Kidney epithelial cell (primary cell): ENCODE measurements at regions not wholly inside any gene's neighbourhood (a gene's known extent, or its start where the extent isn't known, plus 50 kb on each side); places are given as distances from the start of the nearest gene placed in this dataset.

Source experiments
- DNase-seq: peaks from one replicate; pipeline ENCODE4 v3.0.0-alpha.2; 2010; ENCODE audit warnings: low read depth
- H3K27me3 ChIP-seq: 2 replicates; pipeline ENCODE4 v1.6.0; 2011; ENCODE audit warnings: low read length; ENCODE audit not compliant: control insufficient read depth, insufficient read depth
- H3K36me3 ChIP-seq: 2 replicates; pipeline ENCODE4 v1.5.1; 2011; ENCODE audit warnings: low read length; ENCODE audit not compliant: control insufficient read depth, insufficient read depth
- H3K4me3 ChIP-seq: 2 replicates; pipeline ENCODE4 v1.5.1; 2011; ENCODE audit warnings: low read depth, mild to moderate bottlenecking, control low read depth, low read length
- CTCF ChIP-seq: IDR thresholded peaks from 2 replicates; pipeline ENCODE4 v1.5.1; 2011; ENCODE audit warnings: mild to moderate bottlenecking, moderate library complexity, low read length, control low read depth, inconsistent platforms; ENCODE audit not compliant: insufficient read depth, poor library complexity, severe bottlenecking

GRCh38 chr2:151118269-151118668 is 143.4 kb downstream of the RBM43 start:
- Histone ChIP-seq H3K4me3 (no peak overlapping the region), H3K27me3 (no peaks in the 10 kb centered on the region), H3K36me3 (no peaks in the 10 kb centered on the region)
- TF ChIP-seq CTCF = no peak
- DNase-seq = no peak

GRCh38 chr2:151114874-151115273 is 146.8 kb downstream of the RBM43 start:
- TF ChIP-seq CTCF = no peak
- Histone ChIP-seq H3K4me3 (no peak overlapping the region), H3K36me3 (no peaks in the 10 kb centered on the region), H3K27me3 (no peaks in the 10 kb centered on the region)
- DNase-seq = no peak

GRCh38 chr2:151113318-151113717 is 148.3 kb downstream of the RBM43 start:
- Histone ChIP-seq H3K4me3 (no peak overlapping the region), H3K27me3 (no peaks in the 10 kb centered on the region), H3K36me3 (no peaks in the 10 kb centered on the region)
- no peak for TF ChIP-seq CTCF
- no peak for DNase-seq

DNA sequence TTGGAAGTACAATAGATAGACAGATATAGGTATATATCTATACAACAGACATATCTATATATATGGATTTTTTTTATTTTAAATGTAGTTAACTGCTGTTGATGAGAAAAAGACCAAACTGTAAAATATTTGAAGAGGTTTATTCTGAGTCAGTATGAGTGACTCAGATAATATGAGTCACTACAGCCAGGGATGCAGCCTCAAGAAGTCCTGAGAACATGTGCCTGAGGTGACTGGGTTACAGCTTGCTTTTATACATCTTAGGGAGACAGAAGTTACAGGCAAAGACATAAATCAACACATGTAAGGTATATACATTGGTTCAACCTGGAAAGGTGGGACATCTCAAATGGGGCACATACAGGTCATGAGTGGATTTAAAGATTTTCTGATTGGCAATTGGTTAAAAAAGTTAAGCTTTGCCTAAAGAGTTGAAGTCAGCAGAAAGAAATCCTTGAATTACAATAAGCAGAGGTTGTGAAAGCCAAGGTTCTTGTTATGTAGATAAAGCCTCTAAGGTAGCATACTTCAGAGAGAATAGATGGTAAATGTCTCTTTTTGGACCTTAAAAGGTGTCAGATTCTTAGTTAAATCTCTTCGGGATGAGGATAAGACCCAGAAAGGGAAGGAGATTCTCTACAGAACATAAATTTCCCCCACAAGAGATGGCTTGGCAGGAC is 149.9 kb downstream of the RBM43 start:
- peak; percentile 56 for DNase-seq
- no peaks in the 10 kb centered on the region for H3K36me3 ChIP-seq
- no peak for TF ChIP-seq CTCF

DNA sequence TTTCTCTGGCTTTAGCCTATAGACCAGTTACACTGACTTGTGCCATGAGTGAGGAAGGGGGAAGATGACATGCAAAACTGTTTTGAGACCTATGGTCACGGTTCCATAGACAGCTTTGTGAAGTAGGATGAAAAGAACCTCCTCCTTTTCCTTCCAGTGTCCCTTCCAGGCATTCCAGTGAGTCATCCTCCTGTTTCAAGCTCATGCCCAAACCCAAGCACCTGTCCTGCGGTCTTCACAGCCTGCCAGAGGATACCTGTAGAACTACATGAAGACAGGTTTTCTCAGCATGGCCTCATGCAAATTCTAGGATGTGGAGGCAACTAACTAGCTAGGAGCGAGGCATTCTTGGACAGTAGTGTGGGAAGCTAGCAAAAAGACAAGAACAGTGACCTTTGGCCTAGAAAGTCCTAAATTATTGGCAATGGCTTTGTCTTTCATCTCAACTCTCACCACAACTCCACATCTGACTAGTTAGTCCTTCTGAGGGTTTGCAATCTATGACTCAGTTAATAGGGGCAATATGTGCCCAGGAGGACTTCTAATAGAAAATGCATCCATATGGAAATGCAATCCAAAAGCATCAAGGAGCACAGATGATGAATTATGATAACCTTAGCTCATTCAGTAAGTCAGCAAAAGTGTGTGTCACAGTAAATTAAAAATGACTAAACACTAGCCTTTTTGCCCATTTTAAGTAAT is 154.7 kb downstream of the RBM43 start:
- H3K4me3 ChIP-seq = no peak overlapping the region
- H3K27me3 ChIP-seq = no peaks in the 10 kb centered on the region
- no peak for DNase-seq
- no peak for TF ChIP-seq CTCF
- H3K36me3 ChIP-seq = no peaks in the 10 kb centered on the region

More for the DNA sequence above, 149.9 kb downstream of the RBM43 start:
- Histone ChIP-seq H3K4me3 (no peak overlapping the region), H3K27me3 (no peaks in the 10 kb centered on the region)
